HG02642 (cell line): ENCODE measurements at regions not wholly inside any gene's neighbourhood (a gene's known extent, or its start where the extent isn't known, plus 50 kb on each side); places are given as distances from the start of the nearest gene placed in this dataset.
"Not testable (repeated sequence)": the region's sequence is repeated elsewhere in the genome, so short reads cannot be mapped to it uniquely, and the experiment has no call there.

ENCODE experiments used
- ATAC-seq: cut with Tn5 transposase; IDR thresholded peaks from one replicate; pipeline ENCODE4 v1.9.1; 2021; ENCODE audit warnings: mild to moderate bottlenecking; ENCODE audit not compliant: unreplicated experiment, poor library complexity

DNA sequence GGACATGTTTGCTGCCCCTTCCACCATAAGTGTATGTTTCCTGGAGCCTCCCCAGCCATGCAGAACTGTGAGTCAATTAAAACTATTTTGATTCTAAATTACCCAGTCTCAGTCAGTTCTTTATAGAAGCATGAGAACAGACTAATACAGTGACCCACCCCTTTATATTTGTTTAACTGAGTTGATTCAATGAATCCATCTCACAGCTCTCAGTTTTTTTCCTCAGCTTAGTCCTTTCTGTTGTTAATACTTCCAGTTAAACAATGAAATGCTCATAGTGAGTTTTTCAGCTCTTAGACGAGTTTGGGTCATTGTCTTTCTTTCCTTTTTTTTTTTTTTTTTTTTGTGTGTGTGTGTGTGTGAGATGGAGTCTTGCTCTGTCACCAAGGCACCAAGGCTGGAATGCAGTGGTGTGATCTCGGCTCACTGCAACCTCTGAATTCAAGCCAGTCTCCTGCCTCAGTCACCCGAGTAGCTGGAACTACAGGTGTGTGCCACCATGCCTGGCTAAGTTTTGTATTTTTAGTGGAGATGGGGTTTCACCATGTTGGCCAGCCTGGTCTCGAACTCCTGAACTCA lies 627.4 kb downstream of the SPATA31A7 start:
- ATAC-seq = not testable (repeated sequence)

DNA sequence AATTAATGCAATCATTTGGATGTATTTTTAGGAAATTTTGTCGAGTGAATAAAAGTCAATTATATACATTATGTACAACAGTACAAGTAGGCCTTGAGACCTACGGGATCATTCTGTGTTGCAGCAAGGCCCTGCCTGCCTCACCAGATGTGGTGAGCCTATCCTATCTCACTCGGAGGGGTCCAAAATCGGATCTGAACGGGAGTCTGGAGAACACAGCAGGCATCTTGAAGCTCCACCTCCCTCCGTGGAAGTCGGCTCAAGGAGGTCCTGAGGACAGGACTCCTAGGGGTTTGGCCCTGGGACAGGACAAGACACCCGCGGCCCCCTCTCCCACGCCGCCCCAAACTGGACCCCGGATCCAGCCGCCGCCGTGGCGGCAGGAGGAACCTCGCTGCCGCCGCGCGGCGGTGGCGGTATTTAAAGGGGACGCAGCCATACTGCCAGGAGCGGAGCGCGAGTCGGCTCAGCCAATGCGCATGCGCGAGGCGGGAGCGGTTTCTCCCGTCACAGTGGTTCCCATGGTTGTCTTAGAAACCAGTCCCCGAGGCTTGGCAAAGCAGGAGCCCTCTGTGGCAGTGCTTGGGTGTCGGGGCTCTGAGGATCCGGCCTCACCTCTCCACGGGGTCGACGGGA lies 663.9 kb downstream of the SPATA31A7 start:
- ATAC-seq = peak; percentile 86

DNA sequence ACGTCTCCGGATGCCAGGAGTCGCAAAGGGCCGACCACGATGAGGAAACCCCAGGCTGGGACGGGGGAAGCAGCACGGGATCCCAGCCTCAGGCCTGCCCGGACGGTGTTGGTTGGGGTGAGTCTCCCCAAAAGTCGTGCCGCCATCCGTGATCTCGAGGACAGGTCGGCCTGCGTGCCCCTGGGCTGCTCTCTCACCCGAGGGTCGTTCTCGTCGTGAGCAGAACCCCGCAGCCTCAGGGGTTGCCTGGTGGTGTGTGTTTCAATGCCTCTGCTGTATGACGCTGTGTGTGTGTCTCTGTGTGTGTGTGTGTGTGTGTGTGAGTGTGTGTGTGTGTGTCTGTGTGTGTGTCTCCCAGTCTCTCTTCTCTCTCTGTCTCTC lies 664.4 kb downstream of the SPATA31A7 start:
- not testable (repeated sequence) for ATAC-seq

DNA sequence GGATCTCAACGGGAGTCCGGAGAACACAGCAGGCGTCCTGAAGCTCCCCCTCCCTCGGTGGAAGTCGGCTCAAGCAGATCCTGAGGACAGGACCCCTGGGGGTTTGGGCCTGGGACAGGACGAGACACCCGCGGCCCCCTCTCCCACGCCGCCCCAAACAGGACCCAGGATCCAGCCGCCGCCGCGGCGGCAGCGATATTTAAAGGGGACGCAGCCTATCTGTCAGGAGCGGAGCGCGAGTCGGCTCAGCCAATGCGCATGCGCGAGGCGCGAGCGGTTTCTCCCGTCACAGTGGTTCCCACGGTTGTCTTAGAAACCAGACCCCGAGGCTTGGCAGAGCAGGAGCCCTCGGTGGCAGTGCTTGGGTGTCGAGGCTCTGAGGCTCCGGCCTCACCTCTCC lies 666.4 kb downstream of the SPATA31A7 start:
- peak; percentile 76 for ATAC-seq

DNA sequence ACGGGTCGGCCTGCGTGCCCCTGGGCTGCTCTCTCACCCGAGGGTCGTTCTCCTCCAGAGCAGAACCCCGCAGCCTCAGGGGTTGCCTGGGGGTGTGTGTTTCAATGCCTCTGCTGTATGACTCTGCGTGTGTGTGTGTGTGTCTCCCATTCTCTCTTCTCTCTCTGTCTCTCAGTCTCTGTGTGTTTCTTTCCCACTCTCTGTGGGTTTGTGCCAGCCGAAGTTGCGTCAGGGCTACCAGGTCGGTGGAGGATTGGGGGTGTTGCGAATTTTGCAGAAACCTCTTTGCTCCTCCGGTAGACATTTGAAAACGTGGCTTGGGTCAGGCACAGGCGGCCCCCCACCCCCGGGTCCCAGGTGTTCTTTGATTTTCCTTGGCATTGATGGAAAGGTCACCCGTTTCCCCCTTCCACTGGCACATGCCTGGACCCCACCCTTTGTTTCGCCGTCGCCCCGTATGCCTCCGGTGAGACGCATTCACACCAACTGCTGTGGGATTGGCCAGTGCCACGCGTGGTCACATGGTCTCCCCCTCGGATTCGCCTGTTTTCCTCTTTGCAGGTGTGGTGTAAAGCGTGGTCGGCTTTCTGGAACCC lies 667.1 kb downstream of the SPATA31A7 start:
- ATAC-seq = not testable (repeated sequence)

GRCh38 chr9:61857709-61858351 lies 668.0 kb downstream of the SPATA31A7 start:
- peak; percentile 85 for ATAC-seq

DNA sequence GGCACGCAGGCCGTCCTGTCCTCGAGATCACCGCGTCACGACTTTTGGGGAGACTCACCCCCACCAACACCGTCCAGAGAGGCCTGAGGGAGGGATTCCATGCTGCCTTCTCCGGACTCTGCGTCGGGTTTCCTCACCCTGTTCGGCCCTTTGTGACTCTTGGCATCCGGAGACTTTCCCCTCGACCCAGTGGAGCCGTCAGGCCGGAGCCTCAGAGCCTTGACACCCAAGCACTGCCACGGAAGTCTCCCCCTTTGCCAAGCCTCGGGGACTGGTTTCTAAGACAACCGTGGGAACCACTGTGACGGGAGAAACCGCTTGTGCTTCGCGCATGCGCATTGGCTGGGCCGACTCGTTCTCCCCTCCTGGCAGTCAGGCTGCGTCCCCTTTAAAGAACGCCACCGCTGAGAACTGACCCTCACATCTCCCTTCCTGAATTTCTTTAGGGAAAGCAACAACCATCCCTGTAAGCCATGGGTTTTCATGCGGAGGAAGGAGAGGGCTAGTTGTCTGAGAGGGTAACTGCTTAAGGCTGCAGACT lies 672.7 kb downstream of the SPATA31A7 start:
- ATAC-seq = peak; percentile 64

- not testable (repeated sequence) for ATAC-seq
Measured at GRCh38 chr9:61864463-61864862, 674.6 kb downstream of the SPATA31A7 start.

GRCh38 chr9:61868965-61869364 lies 679.1 kb downstream of the SPATA31A7 start:
- ATAC-seq = not testable (repeated sequence)

DNA sequence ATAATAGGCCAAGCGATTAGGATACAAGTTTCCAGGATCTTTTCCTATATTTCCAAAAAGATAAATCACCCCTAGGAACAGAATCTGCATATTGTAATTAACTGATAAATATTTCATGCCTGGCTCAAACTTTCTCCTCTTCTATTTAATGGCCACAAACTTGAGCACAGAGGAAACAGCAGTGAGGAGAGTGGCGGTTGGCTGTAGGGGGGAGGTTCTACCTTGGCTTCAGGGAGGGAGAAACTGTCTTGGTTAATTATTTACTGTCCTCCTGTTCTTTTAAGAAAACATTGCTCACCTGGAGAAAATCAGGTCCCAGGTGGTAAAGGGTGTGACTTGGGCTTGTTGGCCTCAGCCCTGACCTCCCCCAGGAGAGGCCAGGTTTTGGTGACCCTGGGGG lies 682.5 kb downstream of the SPATA31A7 start:
- ATAC-seq = not testable (repeated sequence)
